NCI-H1694 treated with DMSO at 0.1 percent for 48 hours (cell line): ENCODE measurements at regions not wholly inside any gene's neighbourhood (a gene's known extent, or its start where the extent isn't known, plus 50 kb on each side); places are given as distances from the start of the nearest gene placed in this dataset.
"Not testable (repeated sequence)": the region's sequence is repeated elsewhere in the genome, so short reads cannot be mapped to it uniquely, and the experiment has no call there.

Experiments used
- DNase-seq: peaks from one replicate; lab custom pipeline; 2025; lab: John Stamatoyannopoulos, UW

- no peak for DNase-seq
These were observed 204.4 kb downstream of the HIPK3 start for GRCh38 chr11:33461369-33462125.

GRCh38 chr11:33457948-33458347 lies 200.8 kb downstream of the HIPK3 start:
- DNase-seq: no peak

- DNase-seq: no peak
These were observed 198.8 kb downstream of the HIPK3 start for GRCh38 chr11:33455867-33456463.

- no peak for DNase-seq
These were observed 197.1 kb downstream of the HIPK3 start for GRCh38 chr11:33454264-33454663.

GRCh38 chr11:33452836-33453624 lies 195.8 kb downstream of the HIPK3 start:
- no peak for DNase-seq

- DNase-seq: no peak
These were observed 194.2 kb downstream of the HIPK3 start for GRCh38 chr11:33451364-33451763.

GRCh38 chr11:33449798-33450197 lies 192.6 kb downstream of the HIPK3 start:
- no peak for DNase-seq

GRCh38 chr11:33448461-33449130 lies 191.4 kb downstream of the HIPK3 start:
- DNase-seq: no peak

- no peak for DNase-seq
These were observed 188.6 kb downstream of the HIPK3 start for GRCh38 chr11:33445761-33446161.

GRCh38 chr11:33444835-33445594 lies 187.8 kb downstream of the HIPK3 start:
- no peak for DNase-seq

- no peak for DNase-seq
These were observed 186.5 kb downstream of the HIPK3 start for GRCh38 chr11:33443684-33444083.

- no peak for DNase-seq
These were observed 181.1 kb downstream of the HIPK3 start for GRCh38 chr11:33438301-33438700.

- no peak for DNase-seq
These were observed 180.3 kb downstream of the HIPK3 start for GRCh38 chr11:33437529-33437928.

- DNase-seq: no peak
These were observed 178.0 kb downstream of the HIPK3 start for GRCh38 chr11:33435216-33435615.

- DNase-seq: no peak
These were observed 177.1 kb downstream of the HIPK3 start for GRCh38 chr11:33434294-33434693.

- not testable (repeated sequence) for DNase-seq
These were observed 171.3 kb downstream of the HIPK3 start for GRCh38 chr11:33428435-33428834.

- no peak for DNase-seq
These were observed 163.9 kb downstream of the HIPK3 start for GRCh38 chr11:33420959-33421566.

GRCh38 chr11:33419924-33420323 lies 162.7 kb downstream of the HIPK3 start:
- no peak for DNase-seq

GRCh38 chr11:33417121-33417520 lies 159.9 kb downstream of the HIPK3 start:
- no peak for DNase-seq

GRCh38 chr11:33413301-33413700 lies 156.1 kb downstream of the HIPK3 start:
- no peak for DNase-seq

GRCh38 chr11:33412241-33412640 lies 155.1 kb downstream of the HIPK3 start:
- DNase-seq: no peak
